ENCODE measurements at regions not wholly inside any gene's neighbourhood (a gene's known extent, or its start where the extent isn't known, plus 50 kb on each side); places are given as distances from the start of the nearest gene placed in this dataset.

GRCh38 chr9:84393266-84393950 lies 52.9 kb upstream of the SLC28A3 start:
- no peak for DNase-seq

- no peak for DNase-seq
Measured at GRCh38 chr9:84394036-84394435, 53.5 kb upstream of the SLC28A3 start.

- DNase-seq, result peak; percentile 30
Measured at GRCh38 chr9:84397151-84397728, 56.7 kb upstream of the SLC28A3 start.

- no peak for DNase-seq
Measured at GRCh38 chr9:84397822-84398221, 57.3 kb upstream of the SLC28A3 start.

GRCh38 chr9:84402517-84402916 lies 62.0 kb upstream of the SLC28A3 start:
- DNase-seq, result no peak

- no peak for DNase-seq
Measured at GRCh38 chr9:84403288-84403687, 62.7 kb upstream of the SLC28A3 start.

GRCh38 chr9:84404095-84404686 lies 63.6 kb upstream of the SLC28A3 start:
- no peak for DNase-seq

- no peak for DNase-seq
Measured at GRCh38 chr9:84405667-84406066, 65.1 kb upstream of the SLC28A3 start.

GRCh38 chr9:84408416-84408815 lies 67.9 kb upstream of the SLC28A3 start:
- DNase-seq, result no peak

- DNase-seq, result no peak
Measured at GRCh38 chr9:84411683-84412267, 71.2 kb upstream of the SLC28A3 start.

- DNase-seq, result no peak
Measured at GRCh38 chr9:84412654-84413053, 72.1 kb upstream of the SLC28A3 start.

- no peak for DNase-seq
Measured at GRCh38 chr9:84413301-84413700, 72.7 kb upstream of the SLC28A3 start.

- DNase-seq, result no peak
Measured at GRCh38 chr9:84419031-84419602, 78.6 kb upstream of the SLC28A3 start.

- no peak for DNase-seq
Measured at GRCh38 chr9:84424931-84425330, 84.4 kb upstream of the SLC28A3 start.

- DNase-seq, result no peak
Measured at GRCh38 chr9:84432746-84433145, 92.2 kb upstream of the SLC28A3 start.

GRCh38 chr9:84435902-84436301 lies 95.3 kb upstream of the SLC28A3 start:
- no peak for DNase-seq

- DNase-seq, result no peak
Measured at GRCh38 chr9:84436386-84437109, 96.0 kb upstream of the SLC28A3 start.

- no peak for DNase-seq
Measured at GRCh38 chr9:84438391-84438790, 97.8 kb upstream of the SLC28A3 start.

GRCh38 chr9:84439250-84439649 lies 98.7 kb upstream of the SLC28A3 start:
- no peak for DNase-seq

GRCh38 chr9:84442712-84443111 lies 102.2 kb upstream of the SLC28A3 start:
- no peak for DNase-seq

- no peak for DNase-seq
Measured at GRCh38 chr9:84445737-84446136, 105.2 kb upstream of the SLC28A3 start.

GRCh38 chr9:84447305-84447704 lies 106.7 kb upstream of the SLC28A3 start:
- DNase-seq, result no peak

- no peak for DNase-seq
Measured at GRCh38 chr9:84450029-84450428, 109.5 kb upstream of the SLC28A3 start.
